ENCODE measurements at regions not wholly inside any gene's neighbourhood (a gene's known extent, or its start where the extent isn't known, plus 50 kb on each side); places are given as distances from the start of the nearest gene placed in this dataset.

GRCh38 chr1:221794935-221795334 is 53.0 kb upstream of the DUSP10 start:
- BruUV-seq (replicated peaks) = no TSS peak
- intact Hi-C loops (cut with micrococcal nuclease) = no loop called here
- no peak overlapping the region for H3K9ac ChIP-seq (ENCODE audit: low read length)
- no peaks in the 10 kb centered on the region for H3K36me3 ChIP-seq (ENCODE audit: control insufficient read depth in 1 of 2, insufficient read depth in 2 of 2, low read length in 2 of 2)
- H3K27ac ChIP-seq (ENCODE audit: low read depth, low read length) = no peak overlapping the region
- no peaks in the 10 kb centered on the region for H3K4me1 ChIP-seq (ENCODE audit: control insufficient read depth in 1 of 2, insufficient read depth in 2 of 2, low read length in 2 of 2)
- TF ChIP-seq SP1 (IDR thresholded peaks at IDR 0.05; ENCODE audit: low read depth) (no peak), ZFX (IDR thresholded peaks at IDR 0.05) (no peak), REST (IDR thresholded peaks at IDR 0.05; ENCODE audit: low read depth) (no peak), CTCF (IDR thresholded peaks at IDR 0.05 in 2 of 3, conservative IDR thresholded peaks at IDR 0.05 in 1 of 3; ENCODE audit: borderline replicate concordance in 1 of 3, insufficient read depth in 1 of 3, low read depth in 2 of 3, low read length in 2 of 3) (no peak), SIN3A (IDR thresholded peaks at IDR 0.05; ENCODE audit: low read depth) (no peak), TCF7L2 (IDR thresholded peaks at IDR 0.05; ENCODE audit: borderline replicate concordance, extremely low read depth, insufficient read depth, insufficient read length) (no peak), CEBPB (IDR thresholded peaks at IDR 0.05; ENCODE audit: low read depth) (no peak), ATF3 (IDR thresholded peaks at IDR 0.05) (no peak), POLR2A (IDR thresholded peaks at IDR 0.05; ENCODE audit: borderline replicate concordance, extremely low read depth, insufficient read depth, insufficient read length) (no peak), EZH2 (IDR thresholded peaks at IDR 0.05) (no peak), JUND (IDR thresholded peaks at IDR 0.05) (no peak), POLR2AphosphoS5 (IDR thresholded peaks at IDR 0.05; ENCODE audit: low read depth, low read length) (no peak), SRF (IDR thresholded peaks at IDR 0.05; ENCODE audit: low read depth) (no peak), CBX3 (IDR thresholded peaks at IDR 0.05; ENCODE audit: low read depth) (no peak)
- H3K9me3 ChIP-seq (ENCODE audit: control insufficient read depth in 1 of 2, insufficient read depth in 1 of 2, low read depth in 1 of 2, low read length in 2 of 2) = no peaks in the 10 kb centered on the region
- no peak overlapping the region for H3K4me3 ChIP-seq (replicated peaks in 1 of 2; ENCODE audit: low read depth in 1 of 2, low read length in 2 of 2)
- DNase-seq (ENCODE audit: low read depth, low spot score) = no peak
- H3K27me3 ChIP-seq (ENCODE audit: insufficient read depth, low read length) = no peaks in the 10 kb centered on the region
- ChIA-PET RAD21 (ENCODE audit: low non-redundant PET in 1 of 2, low total read pairs in 2 of 2, uncharacterized antibody in 2 of 2, unreplicated experiment in 2 of 2) (no interaction called here), CTCF (no interaction called here), POLR2A (no interaction called here)
- no peaks in the 10 kb centered on the region for H4K20me1 ChIP-seq (ENCODE audit: insufficient read depth)
- no peaks in the 10 kb centered on the region for H3K79me2 ChIP-seq (ENCODE audit: insufficient read depth, low read length)
- no peaks in the 10 kb centered on the region for H3K9me2 ChIP-seq (ENCODE audit: insufficient read depth)
- no peak for ATAC-seq
- H3K4me2 ChIP-seq (ENCODE audit: low read length) = no peak overlapping the region
- no peak overlapping the region for H2AFZ ChIP-seq (ENCODE audit: low read depth, low read length, poor library complexity, severe bottlenecking)

Data from HCT116 (cell line).